HCT116 (cell line): ENCODE measurements at regions not wholly inside any gene's neighbourhood (a gene's known extent, or its start where the extent isn't known, plus 50 kb on each side); places are given as distances from the start of the nearest gene placed in this dataset.

Experiments
- CTCF ChIP-seq, 3 experiments: fragments of 200-600 bp in 1 of 3; sonication (generic) in 1 of 3; IDR thresholded peaks in 2 of 3; conservative IDR thresholded peaks in 1 of 3; 2 replicates each; pipeline ENCODE4 v1.5.1; 2012 to 2017; ENCODE audit warnings: low read depth in 2 of 3, low read length in 2 of 3, antibody characterized with exemption in 1 of 3, borderline replicate concordance in 1 of 3, control low read depth in 1 of 3, mild to moderate bottlenecking in 1 of 3, mixed read lengths in 1 of 3, mixed run types in 1 of 3, moderate library complexity in 1 of 3; ENCODE audit not compliant: insufficient read depth in 1 of 3
- EZH2 ChIP-seq: fragments of 200-600 bp; sonication (generic); IDR thresholded peaks from 2 replicates; pipeline ENCODE4 v1.6.1; 2017; ENCODE audit warnings: antibody characterized with exemption, mixed run types
- JUND ChIP-seq: IDR thresholded peaks from 2 replicates; pipeline ENCODE4 v1.6.1; 2012
- MAX ChIP-seq: IDR thresholded peaks from 2 replicates; pipeline ENCODE4 v1.6.1; 2012
- POLR2A ChIP-seq: IDR thresholded peaks from 2 replicates; pipeline ENCODE4 v1.7.0; 2011; ENCODE audit warnings: borderline replicate concordance; ENCODE audit not compliant: insufficient read depth, insufficient read length; ENCODE audit errors: extremely low read depth
- POLR2AphosphoS5 ChIP-seq: IDR thresholded peaks from 2 replicates; pipeline ENCODE4 v1.6.1; 2011; ENCODE audit warnings: mild to moderate bottlenecking, low read depth, low read length, moderate library complexity
- REST ChIP-seq: IDR thresholded peaks from 2 replicates; pipeline ENCODE4 v1.6.1; 2012; ENCODE audit warnings: low read depth
- SP1 ChIP-seq: IDR thresholded peaks from 2 replicates; pipeline ENCODE4 v1.6.1; 2012; ENCODE audit warnings: low read depth
- SRF ChIP-seq: IDR thresholded peaks from 2 replicates; pipeline ENCODE4 v1.6.1; 2012; ENCODE audit warnings: low read depth
- TCF7L2 ChIP-seq: IDR thresholded peaks from 2 replicates; pipeline ENCODE4 v1.7.0; 2011; ENCODE audit warnings: borderline replicate concordance, inconsistent platforms; ENCODE audit not compliant: insufficient read depth, insufficient read length; ENCODE audit errors: extremely low read depth
- YY1 ChIP-seq: IDR thresholded peaks from 2 replicates; pipeline ENCODE4 v1.6.1; 2011; ENCODE audit warnings: low read length, low read depth, moderate library complexity, mild to moderate bottlenecking; ENCODE audit not compliant: insufficient replicate concordance; ENCODE audit errors: extremely low read depth
- ZFX ChIP-seq: fragments of 450-650 bp; IDR thresholded peaks from 2 replicates; pipeline ENCODE4 v1.6.1; 2017
- ZNF274 ChIP-seq: fragments of 200-500 bp; sonication (Bioruptor generic); IDR thresholded peaks from 2 replicates; pipeline ENCODE4 v1.6.1; 2014; ENCODE audit warnings: mild to moderate bottlenecking, low read depth, low read length, inconsistent platforms

GRCh38 chrX:68898598-68898997 is 69.8 kb downstream of the EFNB1 start:
- TF ChIP-seq POLR2AphosphoS5: no peak
- no peak for TF ChIP-seq CTCF (IDR thresholded peaks at IDR 0.05 in 2 of 3, conservative IDR thresholded peaks at IDR 0.05 in 1 of 3; ENCODE audit: borderline replicate concordance in 1 of 3, insufficient read depth in 1 of 3, low read depth in 2 of 3, low read length in 2 of 3)
- TF ChIP-seq POLR2A: no peak
- TF ChIP-seq YY1: no peak
- no peak for TF ChIP-seq SP1
- no peak for TF ChIP-seq JUND
- TF ChIP-seq REST: no peak
- no peak for TF ChIP-seq MAX
- TF ChIP-seq SRF: no peak
- TF ChIP-seq ZNF274: no peak
- no peak for TF ChIP-seq TCF7L2
- TF ChIP-seq EZH2: no peak
- no peak for TF ChIP-seq ZFX
